ENCODE measurements at regions not wholly inside any gene's neighbourhood (a gene's known extent, or its start where the extent isn't known, plus 50 kb on each side); places are given as distances from the start of the nearest gene placed in this dataset.
"Not testable (repeated sequence)": the region's sequence is repeated elsewhere in the genome, so short reads cannot be mapped to it uniquely, and the experiment has no call there.

- H3K4me3 ChIP-seq, result no peak overlapping the region
- H3K9me2 ChIP-seq (ENCODE audit: insufficient read depth), result no peaks in the 10 kb centered on the region
- DNase-seq, result no peak
- H3F3A ChIP-seq (ENCODE audit: insufficient read depth, low read depth), result no peaks in the 10 kb centered on the region
- H3K79me2 ChIP-seq (ENCODE audit: low read depth), result no peaks in the 10 kb centered on the region
- ChIA-PET CTCF (no interaction called here), POLR2A (ENCODE audit: unreplicated experiment) (no interaction called here)
- H4K20me1 ChIP-seq (ENCODE audit: insufficient read depth), result no peaks in the 10 kb centered on the region
- H3K27ac ChIP-seq, result no peak overlapping the region
- H3K4me1 ChIP-seq (replicated peaks; ENCODE audit: insufficient read depth), result no peaks in the 10 kb centered on the region
- no peaks in the 10 kb centered on the region for H3K27me3 ChIP-seq (ENCODE audit: insufficient read depth, low read depth)
- no peak overlapping the region for H3K4me2 ChIP-seq
- no peak overlapping the region; the same call in 1 of the 2 replicates for H2AFZ ChIP-seq
- no peaks in the 10 kb centered on the region for H3K9me3 ChIP-seq (ENCODE audit: insufficient read depth, low read depth)
- BruUV-seq (replicated peaks), result no TSS peak
- TF ChIP-seq CTCF (conservative IDR thresholded peaks at IDR 0.05) (no peak), EZH2 (IDR thresholded peaks at IDR 0.05; ENCODE audit: low read depth) (no peak)
- intact Hi-C loops (cut with micrococcal nuclease; ENCODE audit: unreplicated experiment), result no loop called here
- H3K36me3 ChIP-seq (ENCODE audit: low read depth), result no peaks in the 10 kb centered on the region
Observed at GRCh38 chr21:33993286-33994231, 78.0 kb upstream of the ATP5PO start.

- H3K9me3 ChIP-seq (ENCODE audit: insufficient read depth, low read depth); H3K27me3 ChIP-seq (ENCODE audit: insufficient read depth, low read depth); H3K9me2 ChIP-seq (ENCODE audit: insufficient read depth); POLR2A ChIA-PET (ENCODE audit: unreplicated experiment); H3K4me3 ChIP-seq; H4K20me1 ChIP-seq (ENCODE audit: insufficient read depth); H3K27ac ChIP-seq; H3K4me2 ChIP-seq; DNase-seq; H3K36me3 ChIP-seq (ENCODE audit: low read depth); BruUV-seq (replicated peaks); intact Hi-C loops (cut with micrococcal nuclease; ENCODE audit: unreplicated experiment); H3F3A ChIP-seq (ENCODE audit: insufficient read depth, low read depth); H3K4me1 ChIP-seq (replicated peaks; ENCODE audit: insufficient read depth); H2AFZ ChIP-seq; H3K79me2 ChIP-seq (ENCODE audit: low read depth): not testable (repeated sequence)
- CTCF ChIA-PET, result interaction anchor here (0.5 kb wide), 1 partner anchor 372 kb away, joined by 4 read pairs; no protein-coding TSS in a partner anchor
Observed at GRCh38 chr21:33992412-33992811, 76.8 kb upstream of the ATP5PO start.

- POLR2A ChIA-PET (ENCODE audit: unreplicated experiment), result no interaction called here
Observed at GRCh38 chr21:33991133-33991532, 75.5 kb upstream of the ATP5PO start.

More at GRCh38 chr21:33991133-33991532, 75.5 kb upstream of the ATP5PO start:
- no peak for DNase-seq
- Histone ChIP-seq H3K9me2 (ENCODE audit: insufficient read depth) (no peaks in the 10 kb centered on the region), H3K4me2 (no peak overlapping the region), H3F3A (ENCODE audit: insufficient read depth, low read depth) (no peaks in the 10 kb centered on the region), H2AFZ (no peak overlapping the region), H4K20me1 (ENCODE audit: insufficient read depth) (no peaks in the 10 kb centered on the region), H3K4me3 (no peak overlapping the region), H3K36me3 (ENCODE audit: low read depth) (no peaks in the 10 kb centered on the region), H3K27ac (no peak overlapping the region), H3K27me3 (ENCODE audit: insufficient read depth, low read depth) (no peaks in the 10 kb centered on the region), H3K4me1 (replicated peaks; ENCODE audit: insufficient read depth) (no peaks in the 10 kb centered on the region), H3K79me2 (ENCODE audit: low read depth) (no peaks in the 10 kb centered on the region), H3K9me3 (ENCODE audit: insufficient read depth, low read depth) (no peaks in the 10 kb centered on the region)
- intact Hi-C loops (cut with micrococcal nuclease; ENCODE audit: unreplicated experiment), result no loop called here
- no TSS peak for BruUV-seq (replicated peaks)
- no peak for TF ChIP-seq CTCF (conservative IDR thresholded peaks at IDR 0.05)
- no peak for TF ChIP-seq EZH2 (IDR thresholded peaks at IDR 0.05; ENCODE audit: low read depth)
- CTCF ChIA-PET, result no interaction called here
